ENCODE measurements at regions not wholly inside any gene's neighbourhood (a gene's known extent, or its start where the extent isn't known, plus 50 kb on each side); places are given as distances from the start of the nearest gene placed in this dataset.
"Not testable (repeated sequence)": the region's sequence is repeated elsewhere in the genome, so short reads cannot be mapped to it uniquely, and the experiment has no call there.

DNA sequence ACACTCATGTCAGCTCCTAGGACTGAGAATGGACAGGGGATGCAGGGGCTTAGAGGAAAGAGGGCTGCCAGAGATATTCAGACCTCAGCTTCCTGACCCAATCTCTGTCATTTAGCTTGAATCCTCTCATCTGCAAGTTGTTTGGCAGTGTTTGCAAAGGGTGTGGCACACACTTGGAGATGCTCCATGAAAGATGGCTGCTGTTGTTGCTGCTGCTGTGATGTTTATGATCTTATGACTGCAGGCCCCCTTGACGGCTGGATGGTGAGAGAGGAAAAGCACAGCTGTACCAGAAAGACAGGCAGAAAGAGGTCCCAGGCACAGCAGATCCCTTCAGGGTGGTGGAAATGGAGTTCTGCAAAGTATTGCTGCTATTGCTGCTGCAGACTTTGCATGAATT is 80.7 kb downstream of the TRIM43 start:
- TF ChIP-seq, protein P1, sequence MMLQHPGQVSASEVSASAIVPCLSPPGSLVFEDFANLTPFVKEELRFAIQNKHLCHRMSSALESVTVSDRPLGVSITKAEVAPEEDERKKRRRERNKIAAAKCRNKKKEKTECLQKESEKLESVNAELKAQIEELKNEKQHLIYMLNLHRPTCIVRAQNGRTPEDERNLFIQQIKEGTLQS (IDR thresholded peaks at IDR 0.05), result not testable (repeated sequence)
- TF ChIP-seq, protein P2, sequence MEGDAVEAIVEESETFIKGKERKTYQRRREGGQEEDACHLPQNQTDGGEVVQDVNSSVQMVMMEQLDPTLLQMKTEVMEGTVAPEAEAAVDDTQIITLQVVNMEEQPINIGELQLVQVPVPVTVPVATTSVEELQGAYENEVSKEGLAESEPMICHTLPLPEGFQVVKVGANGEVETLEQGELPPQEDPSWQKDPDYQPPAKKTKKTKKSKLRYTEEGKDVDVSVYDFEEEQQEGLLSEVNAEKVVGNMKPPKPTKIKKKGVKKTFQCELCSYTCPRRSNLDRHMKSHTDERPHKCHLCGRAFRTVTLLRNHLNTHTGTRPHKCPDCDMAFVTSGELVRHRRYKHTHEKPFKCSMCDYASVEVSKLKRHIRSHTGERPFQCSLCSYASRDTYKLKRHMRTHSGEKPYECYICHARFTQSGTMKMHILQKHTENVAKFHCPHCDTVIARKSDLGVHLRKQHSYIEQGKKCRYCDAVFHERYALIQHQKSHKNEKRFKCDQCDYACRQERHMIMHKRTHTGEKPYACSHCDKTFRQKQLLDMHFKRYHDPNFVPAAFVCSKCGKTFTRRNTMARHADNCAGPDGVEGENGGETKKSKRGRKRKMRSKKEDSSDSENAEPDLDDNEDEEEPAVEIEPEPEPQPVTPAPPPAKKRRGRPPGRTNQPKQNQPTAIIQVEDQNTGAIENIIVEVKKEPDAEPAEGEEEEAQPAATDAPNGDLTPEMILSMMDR (IDR thresholded peaks at IDR 0.05; ENCODE audit: low read depth, low read length, missing input control), result not testable (repeated sequence)
- not testable (repeated sequence) for TF ChIP-seq TAF1 (conservative IDR thresholded peaks at IDR 0.05); RXRA (IDR thresholded peaks at IDR 0.05); YY1 (IDR thresholded peaks at IDR 0.05); SP1 (IDR thresholded peaks at IDR 0.05); RAD21 (IDR thresholded peaks at IDR 0.05); NR2F2 (IDR thresholded peaks at IDR 0.05); JUND (IDR thresholded peaks at IDR 0.05); HNF4G (IDR thresholded peaks at IDR 0.05)
- TF ChIP-seq, protein P3, sequence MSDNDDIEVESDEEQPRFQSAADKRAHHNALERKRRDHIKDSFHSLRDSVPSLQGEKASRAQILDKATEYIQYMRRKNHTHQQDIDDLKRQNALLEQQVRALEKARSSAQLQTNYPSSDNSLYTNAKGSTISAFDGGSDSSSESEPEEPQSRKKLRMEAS (IDR thresholded peaks at IDR 0.05), result not testable (repeated sequence)
- TF ChIP-seq, protein P4, sequence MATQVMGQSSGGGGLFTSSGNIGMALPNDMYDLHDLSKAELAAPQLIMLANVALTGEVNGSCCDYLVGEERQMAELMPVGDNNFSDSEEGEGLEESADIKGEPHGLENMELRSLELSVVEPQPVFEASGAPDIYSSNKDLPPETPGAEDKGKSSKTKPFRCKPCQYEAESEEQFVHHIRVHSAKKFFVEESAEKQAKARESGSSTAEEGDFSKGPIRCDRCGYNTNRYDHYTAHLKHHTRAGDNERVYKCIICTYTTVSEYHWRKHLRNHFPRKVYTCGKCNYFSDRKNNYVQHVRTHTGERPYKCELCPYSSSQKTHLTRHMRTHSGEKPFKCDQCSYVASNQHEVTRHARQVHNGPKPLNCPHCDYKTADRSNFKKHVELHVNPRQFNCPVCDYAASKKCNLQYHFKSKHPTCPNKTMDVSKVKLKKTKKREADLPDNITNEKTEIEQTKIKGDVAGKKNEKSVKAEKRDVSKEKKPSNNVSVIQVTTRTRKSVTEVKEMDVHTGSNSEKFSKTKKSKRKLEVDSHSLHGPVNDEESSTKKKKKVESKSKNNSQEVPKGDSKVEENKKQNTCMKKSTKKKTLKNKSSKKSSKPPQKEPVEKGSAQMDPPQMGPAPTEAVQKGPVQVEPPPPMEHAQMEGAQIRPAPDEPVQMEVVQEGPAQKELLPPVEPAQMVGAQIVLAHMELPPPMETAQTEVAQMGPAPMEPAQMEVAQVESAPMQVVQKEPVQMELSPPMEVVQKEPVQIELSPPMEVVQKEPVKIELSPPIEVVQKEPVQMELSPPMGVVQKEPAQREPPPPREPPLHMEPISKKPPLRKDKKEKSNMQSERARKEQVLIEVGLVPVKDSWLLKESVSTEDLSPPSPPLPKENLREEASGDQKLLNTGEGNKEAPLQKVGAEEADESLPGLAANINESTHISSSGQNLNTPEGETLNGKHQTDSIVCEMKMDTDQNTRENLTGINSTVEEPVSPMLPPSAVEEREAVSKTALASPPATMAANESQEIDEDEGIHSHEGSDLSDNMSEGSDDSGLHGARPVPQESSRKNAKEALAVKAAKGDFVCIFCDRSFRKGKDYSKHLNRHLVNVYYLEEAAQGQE (IDR thresholded peaks at IDR 0.05), result not testable (repeated sequence)
- TF ChIP-seq, protein P5, sequence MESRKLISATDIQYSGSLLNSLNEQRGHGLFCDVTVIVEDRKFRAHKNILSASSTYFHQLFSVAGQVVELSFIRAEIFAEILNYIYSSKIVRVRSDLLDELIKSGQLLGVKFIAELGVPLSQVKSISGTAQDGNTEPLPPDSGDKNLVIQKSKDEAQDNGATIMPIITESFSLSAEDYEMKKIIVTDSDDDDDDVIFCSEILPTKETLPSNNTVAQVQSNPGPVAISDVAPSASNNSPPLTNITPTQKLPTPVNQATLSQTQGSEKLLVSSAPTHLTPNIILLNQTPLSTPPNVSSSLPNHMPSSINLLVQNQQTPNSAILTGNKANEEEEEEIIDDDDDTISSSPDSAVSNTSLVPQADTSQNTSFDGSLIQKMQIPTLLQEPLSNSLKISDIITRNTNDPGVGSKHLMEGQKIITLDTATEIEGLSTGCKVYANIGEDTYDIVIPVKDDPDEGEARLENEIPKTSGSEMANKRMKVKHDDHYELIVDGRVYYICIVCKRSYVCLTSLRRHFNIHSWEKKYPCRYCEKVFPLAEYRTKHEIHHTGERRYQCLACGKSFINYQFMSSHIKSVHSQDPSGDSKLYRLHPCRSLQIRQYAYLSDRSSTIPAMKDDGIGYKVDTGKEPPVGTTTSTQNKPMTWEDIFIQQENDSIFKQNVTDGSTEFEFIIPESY (IDR thresholded peaks at IDR 0.05), result not testable (repeated sequence)

Measured in liver (tissue), 3 donors.